Peyer's patch (tissue), 4 donors: ENCODE measurements at regions not wholly inside any gene's neighbourhood (a gene's known extent, or its start where the extent isn't known, plus 50 kb on each side); places are given as distances from the start of the nearest gene placed in this dataset.
"Not testable (repeated sequence)": the region's sequence is repeated elsewhere in the genome, so short reads cannot be mapped to it uniquely, and the experiment has no call there.

Experiments used
- DNase-seq, 3 donors: peaks; one replicate each; pipeline ENCODE4 v3.0.0-alpha.2; 2017 to 2019
- H3K27ac ChIP-seq, 4 donors: fragments of 200-600 bp; sonication (generic); one replicate each; pipeline ENCODE4 v1.5.1; 2016 to 2019
- H3K27me3 ChIP-seq, 2 donors: fragments of 200-600 bp; sonication (generic); one replicate each; pipeline ENCODE4 v1.5.1; 2019
- H3K36me3 ChIP-seq, 3 donors: fragments of 200-600 bp; sonication (generic); one replicate each; pipeline ENCODE4 v1.5.1; 2016 to 2019
- H3K4me1 ChIP-seq, 4 donors: fragments of 200-600 bp; sonication (generic); one replicate each; pipeline ENCODE4 v1.5.1; 2016 to 2019
- H3K4me3 ChIP-seq, 4 donors: fragments of 200-600 bp; sonication (generic); 1 replicate in 3 of 4; 2 replicates in 1 of 4; pipeline ENCODE4 v1.5.1; 2016 to 2019; ENCODE audit warnings: mild to moderate bottlenecking in 1 of 4
- H3K9me3 ChIP-seq, 4 donors: fragments of 200-600 bp; sonication (generic); one replicate each; pipeline ENCODE4 v1.5.1; 2016 to 2019; ENCODE audit warnings: mild to moderate bottlenecking in 1 of 4
- POLR2A ChIP-seq, 2 donors: fragments of 450-650 bp; IDR thresholded peaks; one replicate each; pipeline ENCODE4 v1.5.1; 2017; ENCODE audit warnings: antibody characterized with exemption in 2 of 2, mild to moderate bottlenecking in 2 of 2, moderate library complexity in 2 of 2
- TF ChIP-seq, protein P1 (sequence below), 6 experiments: fragments of 450-650 bp in 4 of 6; fragments of 200-600 bp in 2 of 6; sonication (generic) in 1 of 6; IDR thresholded peaks; one replicate each; pipeline ENCODE4 v1.5.1; 2017 to 2019; ENCODE audit warnings: antibody characterized with exemption in 6 of 6, mild to moderate bottlenecking in 3 of 6, moderate library complexity in 1 of 6

- DNase-seq: no peak
- no peaks in the 10 kb centered on the region for H3K27me3 ChIP-seq
- no peaks in the 10 kb centered on the region for H3K4me1 ChIP-seq
- H3K9me3 ChIP-seq: peaks cover 0 to 4% (median 0%) of the 10 kb centered on the region in 4 donors
- no peak for TF ChIP-seq POLR2A (IDR thresholded peaks at IDR 0.05)
- no peaks in the 10 kb centered on the region for H3K36me3 ChIP-seq
- no peak overlapping the region for H3K4me3 ChIP-seq
- no peak overlapping the region for H3K27ac ChIP-seq
Observed at GRCh38 chr13:65314008-65314407, 1916.1 kb downstream of the PCDH9 start.

DNA sequence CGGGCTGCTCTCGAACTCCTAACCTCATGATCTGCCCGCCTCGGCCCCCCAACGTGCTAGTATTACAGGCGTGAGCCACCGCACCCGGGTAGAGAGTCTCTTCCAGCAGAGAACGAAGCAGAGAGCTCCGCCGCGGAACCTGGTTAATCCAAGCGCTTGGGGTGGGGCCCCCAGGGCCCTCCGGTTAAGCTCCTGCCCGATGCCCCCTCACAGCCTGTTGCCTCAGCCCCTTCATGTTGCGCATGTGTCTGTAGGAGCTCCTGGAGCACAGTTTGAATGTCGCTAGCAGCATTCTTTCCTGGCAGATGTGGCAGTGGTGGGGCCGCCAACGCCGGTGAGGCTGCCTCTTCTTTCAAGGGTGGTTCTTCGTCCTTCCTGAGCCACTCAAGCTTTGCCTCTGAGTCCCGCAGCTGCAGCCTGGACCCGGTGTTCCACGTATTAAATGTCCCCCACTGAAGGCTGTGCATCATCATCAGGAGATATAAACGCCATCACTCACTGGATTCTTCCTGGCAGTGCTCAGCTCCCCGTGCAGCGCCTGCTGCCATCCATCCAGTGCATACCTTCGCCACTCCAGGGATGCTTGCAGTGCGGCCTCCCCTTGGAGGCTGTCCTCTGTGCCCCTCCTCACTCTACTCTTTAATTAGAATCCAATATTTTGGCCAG is 1919.3 kb downstream of the PCDH9 start:
- H3K27me3 ChIP-seq: no peaks in the 10 kb centered on the region
- H3K4me1 ChIP-seq: no peaks in the 10 kb centered on the region
- TF ChIP-seq POLR2A (IDR thresholded peaks at IDR 0.05): no peak
- TF ChIP-seq, protein P1, sequence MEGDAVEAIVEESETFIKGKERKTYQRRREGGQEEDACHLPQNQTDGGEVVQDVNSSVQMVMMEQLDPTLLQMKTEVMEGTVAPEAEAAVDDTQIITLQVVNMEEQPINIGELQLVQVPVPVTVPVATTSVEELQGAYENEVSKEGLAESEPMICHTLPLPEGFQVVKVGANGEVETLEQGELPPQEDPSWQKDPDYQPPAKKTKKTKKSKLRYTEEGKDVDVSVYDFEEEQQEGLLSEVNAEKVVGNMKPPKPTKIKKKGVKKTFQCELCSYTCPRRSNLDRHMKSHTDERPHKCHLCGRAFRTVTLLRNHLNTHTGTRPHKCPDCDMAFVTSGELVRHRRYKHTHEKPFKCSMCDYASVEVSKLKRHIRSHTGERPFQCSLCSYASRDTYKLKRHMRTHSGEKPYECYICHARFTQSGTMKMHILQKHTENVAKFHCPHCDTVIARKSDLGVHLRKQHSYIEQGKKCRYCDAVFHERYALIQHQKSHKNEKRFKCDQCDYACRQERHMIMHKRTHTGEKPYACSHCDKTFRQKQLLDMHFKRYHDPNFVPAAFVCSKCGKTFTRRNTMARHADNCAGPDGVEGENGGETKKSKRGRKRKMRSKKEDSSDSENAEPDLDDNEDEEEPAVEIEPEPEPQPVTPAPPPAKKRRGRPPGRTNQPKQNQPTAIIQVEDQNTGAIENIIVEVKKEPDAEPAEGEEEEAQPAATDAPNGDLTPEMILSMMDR (IDR thresholded peaks at IDR 0.05): no peak
- H3K9me3 ChIP-seq: peaks cover 0 to 4% (median 0%) of the 10 kb centered on the region in 4 donors
- no peak overlapping the region for H3K4me3 ChIP-seq
- H3K36me3 ChIP-seq: no peaks in the 10 kb centered on the region
- no peak overlapping the region for H3K27ac ChIP-seq
- no peak for DNase-seq

- DNase-seq: no peak
- H3K27ac ChIP-seq: no peak overlapping the region
Observed at GRCh38 chr13:65309906-65310305, 1920.2 kb downstream of the PCDH9 start.

GRCh38 chr13:65308729-65309128 is 1921.4 kb downstream of the PCDH9 start:
- DNase-seq, H3K9me3 ChIP-seq, H3K36me3 ChIP-seq, H3K27ac ChIP-seq, H3K27me3 ChIP-seq, H3K4me3 ChIP-seq, H3K4me1 ChIP-seq: not testable (repeated sequence)

More at GRCh38 chr13:65309906-65310305, 1920.2 kb downstream of the PCDH9 start:
- TF ChIP-seq POLR2A (IDR thresholded peaks at IDR 0.05): no peak
- TF ChIP-seq, protein P1 (IDR thresholded peaks at IDR 0.05): no peak
- no peaks in the 10 kb centered on the region for H3K4me1 ChIP-seq
- no peak overlapping the region for H3K4me3 ChIP-seq
- H3K36me3 ChIP-seq: no peaks in the 10 kb centered on the region
- peaks cover 0 to under 1% (median 0%) of the 10 kb centered on the region in 4 donors for H3K9me3 ChIP-seq
- H3K27me3 ChIP-seq: no peaks in the 10 kb centered on the region

GRCh38 chr13:65307056-65307455 is 1923.1 kb downstream of the PCDH9 start:
- Histone ChIP-seq H3K4me1 (no peaks in the 10 kb centered on the region), H3K9me3 (no peaks in the 10 kb centered on the region), H3K27me3 (no peaks in the 10 kb centered on the region), H3K36me3 (no peaks in the 10 kb centered on the region), H3K27ac (no peak overlapping the region), H3K4me3 (no peak overlapping the region)
- DNase-seq: no peak
- no peak for TF ChIP-seq POLR2A (IDR thresholded peaks at IDR 0.05)
- TF ChIP-seq, protein P1 (IDR thresholded peaks at IDR 0.05): no peak

- Histone ChIP-seq H3K4me1 (no peaks in the 10 kb centered on the region), H3K9me3 (no peaks in the 10 kb centered on the region), H3K27ac (no peak overlapping the region), H3K4me3 (no peak overlapping the region), H3K36me3 (no peaks in the 10 kb centered on the region), H3K27me3 (no peaks in the 10 kb centered on the region)
- DNase-seq: no peak
- no peak for TF ChIP-seq POLR2A (IDR thresholded peaks at IDR 0.05)
- TF ChIP-seq, protein P1 (IDR thresholded peaks at IDR 0.05): no peak
Observed at GRCh38 chr13:65302691-65303090, 1927.4 kb downstream of the PCDH9 start.

GRCh38 chr13:65301506-65301905 is 1928.6 kb downstream of the PCDH9 start:
- H3K27ac ChIP-seq: no peak overlapping the region
- no peak for DNase-seq
- no peaks in the 10 kb centered on the region for H3K4me1 ChIP-seq
- H3K4me3 ChIP-seq: no peak overlapping the region
- no peaks in the 10 kb centered on the region for H3K36me3 ChIP-seq
- H3K27me3 ChIP-seq: no peaks in the 10 kb centered on the region
- H3K9me3 ChIP-seq: no peaks in the 10 kb centered on the region
- no peak for TF ChIP-seq POLR2A (IDR thresholded peaks at IDR 0.05)
- TF ChIP-seq, protein P1 (IDR thresholded peaks at IDR 0.05): no peak
